Ishikawa (cell line): ENCODE measurements at regions not wholly inside any gene's neighbourhood (a gene's known extent, or its start where the extent isn't known, plus 50 kb on each side); places are given as distances from the start of the nearest gene placed in this dataset.

Experiments used
- CEBPB ChIP-seq: IDR thresholded peaks from 2 replicates; pipeline ENCODE4 v1.6.1; 2012
- CREB1 ChIP-seq: IDR thresholded peaks from 2 replicates; pipeline ENCODE4 v1.6.1; 2012; ENCODE audit warnings: low read depth
- EP300 ChIP-seq: IDR thresholded peaks from 2 replicates; pipeline ENCODE4 v1.6.1; 2012; ENCODE audit warnings: borderline replicate concordance
- FOXM1 ChIP-seq: IDR thresholded peaks from 2 replicates; pipeline ENCODE4 v1.6.1; 2012; ENCODE audit warnings: low read depth, borderline replicate concordance
- NFIC ChIP-seq: IDR thresholded peaks from 2 replicates; pipeline ENCODE4 v1.6.1; 2012
- TAF1 ChIP-seq: IDR thresholded peaks from 2 replicates; pipeline ENCODE4 v1.6.1; 2012; ENCODE audit warnings: low read depth, mild to moderate bottlenecking
- YY1 ChIP-seq: IDR thresholded peaks from 2 replicates; pipeline ENCODE4 v1.6.1; 2012; ENCODE audit warnings: low read depth
- TF ChIP-seq, protein P1 (sequence below): IDR thresholded peaks from 2 replicates; pipeline ENCODE4 v1.6.1; 2012
- TF ChIP-seq, protein P2 (sequence below): IDR thresholded peaks from 2 replicates; pipeline ENCODE4 v1.6.1; 2012; ENCODE audit warnings: low read depth, mild to moderate bottlenecking

GRCh38 chr2:215811409-215812345, 201.7 kb downstream of the MREG start:
- TF ChIP-seq CREB1 (no peak), CEBPB (no peak), EP300 (no peak), TAF1 (no peak), NFIC (no peak), YY1 (no peak), FOXM1 (no peak)
- TF ChIP-seq, protein P1, sequence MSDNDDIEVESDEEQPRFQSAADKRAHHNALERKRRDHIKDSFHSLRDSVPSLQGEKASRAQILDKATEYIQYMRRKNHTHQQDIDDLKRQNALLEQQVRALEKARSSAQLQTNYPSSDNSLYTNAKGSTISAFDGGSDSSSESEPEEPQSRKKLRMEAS, result no peak
- TF ChIP-seq, protein P2, sequence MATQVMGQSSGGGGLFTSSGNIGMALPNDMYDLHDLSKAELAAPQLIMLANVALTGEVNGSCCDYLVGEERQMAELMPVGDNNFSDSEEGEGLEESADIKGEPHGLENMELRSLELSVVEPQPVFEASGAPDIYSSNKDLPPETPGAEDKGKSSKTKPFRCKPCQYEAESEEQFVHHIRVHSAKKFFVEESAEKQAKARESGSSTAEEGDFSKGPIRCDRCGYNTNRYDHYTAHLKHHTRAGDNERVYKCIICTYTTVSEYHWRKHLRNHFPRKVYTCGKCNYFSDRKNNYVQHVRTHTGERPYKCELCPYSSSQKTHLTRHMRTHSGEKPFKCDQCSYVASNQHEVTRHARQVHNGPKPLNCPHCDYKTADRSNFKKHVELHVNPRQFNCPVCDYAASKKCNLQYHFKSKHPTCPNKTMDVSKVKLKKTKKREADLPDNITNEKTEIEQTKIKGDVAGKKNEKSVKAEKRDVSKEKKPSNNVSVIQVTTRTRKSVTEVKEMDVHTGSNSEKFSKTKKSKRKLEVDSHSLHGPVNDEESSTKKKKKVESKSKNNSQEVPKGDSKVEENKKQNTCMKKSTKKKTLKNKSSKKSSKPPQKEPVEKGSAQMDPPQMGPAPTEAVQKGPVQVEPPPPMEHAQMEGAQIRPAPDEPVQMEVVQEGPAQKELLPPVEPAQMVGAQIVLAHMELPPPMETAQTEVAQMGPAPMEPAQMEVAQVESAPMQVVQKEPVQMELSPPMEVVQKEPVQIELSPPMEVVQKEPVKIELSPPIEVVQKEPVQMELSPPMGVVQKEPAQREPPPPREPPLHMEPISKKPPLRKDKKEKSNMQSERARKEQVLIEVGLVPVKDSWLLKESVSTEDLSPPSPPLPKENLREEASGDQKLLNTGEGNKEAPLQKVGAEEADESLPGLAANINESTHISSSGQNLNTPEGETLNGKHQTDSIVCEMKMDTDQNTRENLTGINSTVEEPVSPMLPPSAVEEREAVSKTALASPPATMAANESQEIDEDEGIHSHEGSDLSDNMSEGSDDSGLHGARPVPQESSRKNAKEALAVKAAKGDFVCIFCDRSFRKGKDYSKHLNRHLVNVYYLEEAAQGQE, result no peak
